A673 (cell line): ENCODE measurements at regions not wholly inside any gene's neighbourhood (a gene's known extent, or its start where the extent isn't known, plus 50 kb on each side); places are given as distances from the start of the nearest gene placed in this dataset.

Experiments used
- CTCF ChIP-seq: fragments of 300-800, 200-600 bp; sonication (generic); conservative IDR thresholded peaks from 2 replicates; pipeline ENCODE4 v1.5.1; 2017; ENCODE audit warnings: low read depth, mild to moderate bottlenecking, antibody characterized with exemption, low read length, moderate library complexity, mixed read lengths
- EZH2 ChIP-seq: fragments of 200-600 bp; sonication (generic); IDR thresholded peaks from 2 replicates; pipeline ENCODE4 v1.6.1; 2017; ENCODE audit warnings: borderline replicate concordance, low read depth, mild to moderate bottlenecking, mixed read lengths, antibody characterized with exemption, low read length; ENCODE audit not compliant: poor library complexity, severe bottlenecking

- no peak for TF ChIP-seq CTCF
- no peak for TF ChIP-seq EZH2
Observed at GRCh38 chr2:58669998-58670397, 428.9 kb upstream of the FANCL start.
